Adipocyte (in vitro differentiated cells): ENCODE measurements at regions not wholly inside any gene's neighbourhood (a gene's known extent, or its start where the extent isn't known, plus 50 kb on each side); places are given as distances from the start of the nearest gene placed in this dataset.
A peak's percentile ranks its signal among the peaks of the same experiment; 100 is the strongest.

ENCODE experiments used
- DNase-seq: peaks from one replicate; pipeline ENCODE4 v3.0.0-alpha.2; 2015; ENCODE audit warnings: low read depth
- H3K27me3 ChIP-seq: replicated peaks from 2 replicates; pipeline ENCODE4 v1.7.0; 2013; ENCODE audit warnings: mild to moderate bottlenecking, low read length, moderate library complexity; ENCODE audit not compliant: control insufficient read depth, insufficient read depth
- H3K36me3 ChIP-seq: 2 replicates; pipeline ENCODE4 v1.7.0; 2013; ENCODE audit warnings: low read length, mild to moderate bottlenecking, moderate library complexity; ENCODE audit not compliant: control insufficient read depth, insufficient read depth, severe bottlenecking
- H3K4me1 ChIP-seq: 2 replicates; pipeline ENCODE4 v1.7.0; 2013; ENCODE audit warnings: mild to moderate bottlenecking, low read length, moderate library complexity; ENCODE audit not compliant: control insufficient read depth, insufficient read depth
- H3K4me3 ChIP-seq: 2 replicates; pipeline ENCODE4 v1.7.0; 2013; ENCODE audit warnings: mild to moderate bottlenecking, low read length, moderate library complexity
- H3K9ac ChIP-seq: 2 replicates; pipeline ENCODE4 v1.7.0; 2013; ENCODE audit warnings: mild to moderate bottlenecking, low read length, moderate library complexity
- H3K9me3 ChIP-seq: 2 replicates; pipeline ENCODE4 v1.7.0; 2013; ENCODE audit warnings: mild to moderate bottlenecking, low read length, moderate library complexity; ENCODE audit not compliant: control insufficient read depth

- Histone ChIP-seq H3K4me1 (no peaks in the 10 kb centered on the region), H3K9me3 (no peaks in the 10 kb centered on the region), H3K36me3 (no peaks in the 10 kb centered on the region), H3K4me3 (no peak overlapping the region), H3K9ac (no peak overlapping the region), H3K27me3 (no peaks in the 10 kb centered on the region)
- peak; percentile 33 for DNase-seq
Observed at GRCh38 chr1:195462646-195463045, 1145.6 kb downstream of the KCNT2 start.

- DNase-seq: no peak
- Histone ChIP-seq H3K9me3 (no peaks in the 10 kb centered on the region), H3K4me3 (no peak overlapping the region), H3K9ac (no peak overlapping the region), H3K36me3 (no peaks in the 10 kb centered on the region), H3K4me1 (no peaks in the 10 kb centered on the region), H3K27me3 (no peaks in the 10 kb centered on the region)
Observed at GRCh38 chr1:195462152-195462551, 1146.1 kb downstream of the KCNT2 start.

DNA sequence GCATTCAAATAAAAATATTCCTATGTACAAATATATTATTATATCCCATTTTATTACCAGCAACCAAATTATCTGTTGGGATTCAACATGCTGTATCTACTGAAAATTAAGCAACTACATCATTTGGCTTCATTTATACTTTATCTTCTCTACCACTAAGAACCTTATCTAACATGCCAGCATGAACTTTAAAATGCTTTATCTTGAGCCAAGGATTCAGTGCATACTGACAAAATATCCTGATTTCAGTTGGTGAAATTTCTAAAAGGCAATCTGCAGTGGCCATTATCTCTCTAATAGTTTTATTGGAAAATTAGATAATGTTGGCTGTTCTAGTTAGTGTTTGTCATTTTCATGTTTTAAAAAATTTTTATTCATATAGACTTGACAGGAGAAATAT is 1149.9 kb downstream of the KCNT2 start:
- DNase-seq: no peak
- Histone ChIP-seq H3K9ac (no peak overlapping the region), H3K4me1 (no peaks in the 10 kb centered on the region), H3K27me3 (no peaks in the 10 kb centered on the region), H3K9me3 (peaks cover 3% of the 10 kb centered on the region), H3K4me3 (no peak overlapping the region), H3K36me3 (no peaks in the 10 kb centered on the region)

GRCh38 chr1:195450794-195451193 is 1157.4 kb downstream of the KCNT2 start:
- DNase-seq: no peak
- H3K27me3 ChIP-seq: no peaks in the 10 kb centered on the region

DNA sequence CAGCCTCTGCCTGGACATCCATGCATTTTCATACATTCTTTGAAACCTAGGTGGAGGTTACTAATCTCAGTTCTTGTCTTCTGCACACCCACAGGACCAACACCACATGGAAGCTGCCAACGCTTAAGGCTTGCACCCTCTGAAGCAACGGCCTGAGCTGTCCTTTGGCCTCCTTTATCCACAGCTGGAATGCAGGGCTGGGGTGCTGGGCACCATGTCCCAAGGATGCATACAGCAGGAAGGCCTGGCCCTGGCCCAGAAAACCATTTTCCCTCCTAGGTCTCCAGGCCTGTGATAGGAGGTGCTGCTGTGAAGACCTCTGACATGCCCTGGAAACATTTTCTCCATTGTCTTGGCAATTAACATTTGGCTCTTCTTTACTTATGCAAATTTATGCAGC is 1168.6 kb downstream of the KCNT2 start:
- Histone ChIP-seq H3K27me3 (no peaks in the 10 kb centered on the region), H3K4me1 (no peaks in the 10 kb centered on the region), H3K9me3 (no peaks in the 10 kb centered on the region), H3K9ac (no peak overlapping the region), H3K4me3 (no peak overlapping the region), H3K36me3 (no peaks in the 10 kb centered on the region)
- no peak for DNase-seq

More at GRCh38 chr1:195450794-195451193, 1157.4 kb downstream of the KCNT2 start:
- Histone ChIP-seq H3K36me3 (no peaks in the 10 kb centered on the region), H3K4me3 (no peak overlapping the region), H3K9ac (no peak overlapping the region), H3K9me3 (peaks cover 19% of the 10 kb centered on the region), H3K4me1 (no peaks in the 10 kb centered on the region)

DNA sequence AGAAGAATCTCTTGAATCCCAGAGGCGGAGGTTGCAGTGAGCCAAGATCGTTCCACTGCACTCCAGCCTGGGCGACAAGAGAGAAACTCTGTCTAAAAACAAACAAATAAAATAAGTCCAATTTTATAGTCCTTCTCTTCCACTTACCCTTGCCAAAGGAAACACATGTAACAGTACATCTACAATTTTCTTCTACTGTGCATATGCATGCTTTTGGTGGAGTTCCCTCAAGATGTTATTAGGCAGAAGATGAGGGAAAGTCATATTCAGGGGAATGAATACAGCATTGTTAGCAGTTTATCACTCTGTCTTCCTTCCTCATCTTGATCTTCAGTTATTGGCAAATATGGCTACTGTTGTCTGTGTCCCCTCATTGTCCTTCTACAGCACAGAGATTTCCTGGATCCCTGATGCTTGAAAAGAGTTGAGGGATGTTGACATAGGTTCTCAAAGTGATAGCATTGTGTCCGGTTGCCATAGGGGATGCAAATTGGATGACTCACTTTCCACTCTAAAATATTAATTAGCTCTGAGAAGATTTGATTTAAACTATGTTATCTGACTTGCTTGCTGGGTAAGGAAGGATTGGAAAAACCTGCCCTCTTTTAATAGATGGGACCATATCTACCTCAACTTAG is 1173.6 kb downstream of the KCNT2 start:
- DNase-seq: no peak
- Histone ChIP-seq H3K9ac (no peak overlapping the region), H3K27me3 (no peaks in the 10 kb centered on the region), H3K9me3 (no peaks in the 10 kb centered on the region), H3K4me1 (no peaks in the 10 kb centered on the region), H3K4me3 (no peak overlapping the region), H3K36me3 (no peaks in the 10 kb centered on the region)

DNA sequence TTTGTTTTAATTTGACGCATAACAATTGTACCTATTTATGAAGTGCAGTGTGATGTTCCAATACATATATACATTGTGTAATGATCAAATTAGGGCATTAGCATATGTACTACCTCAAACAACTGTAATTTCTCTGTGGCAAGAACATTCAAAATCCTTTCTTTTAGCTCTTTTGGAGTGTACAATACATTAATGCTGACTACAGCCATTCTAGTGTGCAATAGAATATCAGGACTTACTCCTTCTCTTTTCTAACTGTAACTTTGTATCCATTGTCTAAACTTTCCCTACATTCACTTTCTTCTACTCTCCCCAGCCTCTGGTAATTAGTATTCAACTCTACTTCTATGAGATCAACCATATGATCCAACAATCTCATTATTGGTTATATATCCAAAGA is 1177.4 kb downstream of the KCNT2 start:
- Histone ChIP-seq H3K27me3 (no peaks in the 10 kb centered on the region), H3K9me3 (no peaks in the 10 kb centered on the region), H3K9ac (no peak overlapping the region), H3K36me3 (no peaks in the 10 kb centered on the region), H3K4me1 (no peaks in the 10 kb centered on the region), H3K4me3 (no peak overlapping the region)
- no peak for DNase-seq

GRCh38 chr1:195428927-195429326 is 1179.3 kb downstream of the KCNT2 start:
- Histone ChIP-seq H3K4me3 (no peak overlapping the region), H3K9me3 (no peaks in the 10 kb centered on the region), H3K27me3 (no peaks in the 10 kb centered on the region), H3K9ac (no peak overlapping the region), H3K4me1 (no peaks in the 10 kb centered on the region), H3K36me3 (no peaks in the 10 kb centered on the region)
- no peak for DNase-seq

GRCh38 chr1:195415584-195415983 is 1192.7 kb downstream of the KCNT2 start:
- Histone ChIP-seq H3K4me1 (no peaks in the 10 kb centered on the region), H3K9me3 (no peaks in the 10 kb centered on the region), H3K27me3 (no peaks in the 10 kb centered on the region), H3K9ac (no peak overlapping the region), H3K4me3 (no peak overlapping the region), H3K36me3 (no peaks in the 10 kb centered on the region)
- DNase-seq: no peak

- H3K27me3 ChIP-seq: no peaks in the 10 kb centered on the region
- no peaks in the 10 kb centered on the region for H3K4me1 ChIP-seq
- no peak overlapping the region for H3K9ac ChIP-seq
- peaks cover 7% of the 10 kb centered on the region for H3K9me3 ChIP-seq
- H3K4me3 ChIP-seq: no peak overlapping the region
- no peak for DNase-seq
- H3K36me3 ChIP-seq: no peaks in the 10 kb centered on the region
Observed at GRCh38 chr1:195394567-195394966, 1213.7 kb downstream of the KCNT2 start.

- Histone ChIP-seq H3K36me3 (no peaks in the 10 kb centered on the region), H3K4me1 (no peaks in the 10 kb centered on the region), H3K9ac (no peak overlapping the region), H3K4me3 (no peak overlapping the region), H3K27me3 (no peaks in the 10 kb centered on the region), H3K9me3 (no peaks in the 10 kb centered on the region)
- DNase-seq: peak; percentile 14
Observed at GRCh38 chr1:195376190-195376589, 1232.0 kb downstream of the KCNT2 start.

GRCh38 chr1:195373856-195374255 is 1234.4 kb downstream of the KCNT2 start:
- Histone ChIP-seq H3K9me3 (no peaks in the 10 kb centered on the region), H3K9ac (no peak overlapping the region), H3K4me1 (no peaks in the 10 kb centered on the region), H3K27me3 (no peaks in the 10 kb centered on the region), H3K4me3 (no peak overlapping the region), H3K36me3 (no peaks in the 10 kb centered on the region)
- peak; percentile 60 for DNase-seq
